ENCODE measurements at regions not wholly inside any gene's neighbourhood (a gene's known extent, or its start where the extent isn't known, plus 50 kb on each side); places are given as distances from the start of the nearest gene placed in this dataset.

DNA sequence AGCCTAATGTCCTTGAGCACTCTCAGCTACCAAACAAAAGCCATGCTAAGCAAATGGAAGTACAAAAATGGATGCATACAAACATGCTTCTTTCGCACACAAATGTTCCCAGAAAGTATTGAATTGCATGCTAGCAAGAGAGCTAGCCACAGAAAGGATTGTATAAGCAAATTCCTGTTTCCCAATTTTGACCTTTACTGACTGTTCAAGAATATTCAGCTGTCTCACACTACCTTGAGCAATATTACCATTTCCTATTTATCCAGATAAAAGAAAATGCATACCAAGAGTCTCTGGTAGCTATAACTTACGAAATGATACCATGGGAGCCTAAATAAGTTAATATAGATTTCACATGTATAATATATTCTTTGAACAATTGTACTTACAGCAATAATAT lies 264.6 kb downstream of the TMEM167A start:
- intact Hi-C loops (cut with DNase I) = no loop called here
- DNase-seq (no peak), ATAC-seq (no peak)
- TF ChIP-seq CTCF (IDR thresholded peaks at IDR 0.05) = no peak
- no peak for TF ChIP-seq POLR2A (IDR thresholded peaks at IDR 0.05)
- no peaks in the 10 kb centered on the region for H3K27me3 ChIP-seq
- no peak overlapping the region for H3K27ac ChIP-seq
- WGBS, 2 donors = 74 to 76% methylated on average over 2 of the region's 2 CpGs
- H3K36me3 ChIP-seq (replicated peaks in 1 of 2; ENCODE audit: insufficient read depth in 1 of 2, low read depth in 2 of 2) = no peaks in the 10 kb centered on the region
- H3K4me3 ChIP-seq = no peak overlapping the region
- H3K4me1 ChIP-seq = no peaks in the 10 kb centered on the region
- no peaks in the 10 kb centered on the region for H3K9me3 ChIP-seq

GRCh38 chr5:82811490-82811889 lies 265.7 kb downstream of the TMEM167A start:
- WGBS, 2 donors = 73 to 74% methylated on average over 6 of the region's 6 CpGs
- no peak overlapping the region for H3K27ac ChIP-seq

DNA sequence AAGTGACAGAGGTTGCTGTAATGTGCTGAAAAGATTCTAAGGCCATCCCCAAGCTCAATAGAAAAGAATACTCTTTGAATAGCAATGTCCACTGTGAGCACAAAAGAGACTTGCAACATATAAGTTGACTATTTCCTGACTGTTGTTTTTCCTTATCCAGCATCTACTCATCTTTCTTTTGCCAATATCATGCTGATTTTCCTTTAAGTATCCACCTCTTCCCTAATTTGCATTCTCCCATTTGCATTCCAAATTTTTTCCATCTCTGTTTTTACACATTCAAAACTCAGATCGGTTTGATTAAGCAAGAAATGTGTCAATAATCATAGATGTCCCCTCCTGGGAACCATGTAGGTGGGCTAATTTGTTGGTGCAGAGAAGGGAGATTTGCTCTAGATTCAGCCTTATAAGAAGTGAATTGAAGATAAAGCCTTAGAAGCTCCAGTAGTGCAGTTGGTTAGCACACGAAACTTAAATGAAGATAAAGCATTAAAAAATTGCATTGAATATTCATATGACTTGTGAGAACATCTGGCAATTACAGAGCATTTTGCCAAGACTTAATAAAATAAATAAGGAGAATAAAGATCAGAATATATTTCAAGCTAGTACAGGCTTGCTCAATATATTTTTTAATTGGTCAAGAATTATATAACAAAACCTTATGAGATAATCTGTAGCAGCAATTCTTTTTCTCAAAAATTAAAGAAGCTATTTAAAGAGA lies 267.6 kb downstream of the TMEM167A start:
- DNase-seq = no peak
- Histone ChIP-seq H3K4me3 (no peak overlapping the region), H3K36me3 (replicated peaks in 1 of 2; ENCODE audit: insufficient read depth in 1 of 2, low read depth in 2 of 2) (no peaks in the 10 kb centered on the region), H3K27me3 (no peaks in the 10 kb centered on the region), H3K4me1 (no peaks in the 10 kb centered on the region), H3K27ac (no peak overlapping the region), H3K9me3 (no peaks in the 10 kb centered on the region)
- TF ChIP-seq CTCF (IDR thresholded peaks at IDR 0.05) = no peak
- no peak for TF ChIP-seq POLR2A (IDR thresholded peaks at IDR 0.05)
- intact Hi-C loops (cut with DNase I) = no loop called here
- ATAC-seq = no peak
- WGBS, 2 donors = 79 to 83% methylated on average over 2 of the region's 2 CpGs

More at GRCh38 chr5:82811490-82811889, 265.7 kb downstream of the TMEM167A start:
- ATAC-seq (no peak), DNase-seq (no peak)
- Histone ChIP-seq H3K4me1 (no peaks in the 10 kb centered on the region), H3K27me3 (no peaks in the 10 kb centered on the region), H3K9me3 (no peaks in the 10 kb centered on the region), H3K4me3 (no peak overlapping the region), H3K36me3 (replicated peaks in 1 of 2; ENCODE audit: insufficient read depth in 1 of 2, low read depth in 2 of 2) (no peaks in the 10 kb centered on the region)
- intact Hi-C loops (cut with DNase I) = no loop called here
- TF ChIP-seq CTCF (IDR thresholded peaks at IDR 0.05) (no peak), POLR2A (IDR thresholded peaks at IDR 0.05) (no peak)

DNA sequence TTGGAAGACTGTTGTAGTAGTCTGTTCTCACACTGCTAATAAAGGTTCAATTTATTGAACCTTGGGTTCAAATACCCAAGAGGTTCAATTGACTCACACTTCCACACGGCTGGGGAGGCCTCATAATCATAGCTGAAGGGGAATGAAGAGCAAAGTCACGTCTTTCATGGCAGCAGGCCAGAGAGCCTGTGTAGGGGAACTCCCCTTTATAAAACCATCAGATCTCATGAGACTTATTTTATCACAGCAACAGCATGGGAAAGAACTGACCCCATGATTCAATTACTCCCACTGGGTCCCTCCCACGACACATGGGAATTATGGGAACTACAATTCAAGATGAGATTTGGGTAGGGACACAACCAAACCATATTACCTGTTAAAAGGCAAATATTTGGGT lies 268.2 kb downstream of the TMEM167A start:
- Histone ChIP-seq H3K27me3 (no peaks in the 10 kb centered on the region), H3K27ac (no peak overlapping the region), H3K9me3 (no peaks in the 10 kb centered on the region), H3K4me3 (no peak overlapping the region), H3K36me3 (replicated peaks in 1 of 2; ENCODE audit: insufficient read depth in 1 of 2, low read depth in 2 of 2) (no peaks in the 10 kb centered on the region), H3K4me1 (no peaks in the 10 kb centered on the region)
- ATAC-seq = no peak
- DNase-seq = no peak
- TF ChIP-seq POLR2A (IDR thresholded peaks at IDR 0.05) (no peak), CTCF (IDR thresholded peaks at IDR 0.05) (no peak)
- 36 to 42% methylated on average over 3 of the region's 3 CpGs for WGBS, 2 donors
- intact Hi-C loops (cut with DNase I) = no loop called here

DNA sequence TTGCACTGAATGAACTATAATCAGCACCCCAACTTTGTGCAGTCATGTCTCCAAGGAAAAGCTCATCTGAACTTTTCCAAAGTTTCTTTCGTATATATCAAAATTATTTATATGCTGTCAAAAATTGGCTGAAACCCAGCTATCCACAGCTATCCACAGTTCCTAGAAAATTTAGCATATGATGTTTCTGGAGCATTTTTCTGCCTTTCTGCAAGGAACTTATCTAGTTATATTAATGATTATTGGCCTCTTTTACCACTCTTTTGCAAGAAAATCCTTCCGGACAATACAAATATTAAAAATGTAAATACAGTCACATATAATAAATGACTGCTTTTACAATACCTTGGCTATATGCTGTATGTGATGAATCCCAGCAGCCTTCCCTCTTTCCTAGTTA lies 270.2 kb downstream of the TMEM167A start:
- ATAC-seq (no peak), DNase-seq (no peak)
- Histone ChIP-seq H3K27me3 (no peaks in the 10 kb centered on the region), H3K27ac (no peak overlapping the region), H3K4me1 (no peaks in the 10 kb centered on the region), H3K9me3 (no peaks in the 10 kb centered on the region), H3K36me3 (replicated peaks in 1 of 2; ENCODE audit: insufficient read depth in 1 of 2, low read depth in 2 of 2) (no peaks in the 10 kb centered on the region), H3K4me3 (no peak overlapping the region)
- TF ChIP-seq CTCF (IDR thresholded peaks at IDR 0.05) = no peak
- no peak for TF ChIP-seq POLR2A (IDR thresholded peaks at IDR 0.05)
- 74 to 85% methylated on average over 2 of the region's 2 CpGs for WGBS, 2 donors
- intact Hi-C loops (cut with DNase I) = no loop called here

Measured in body of pancreas (tissue), 4 donors.